ENCODE measurements at regions not wholly inside any gene's neighbourhood (a gene's known extent, or its start where the extent isn't known, plus 50 kb on each side); places are given as distances from the start of the nearest gene placed in this dataset.

DNA sequence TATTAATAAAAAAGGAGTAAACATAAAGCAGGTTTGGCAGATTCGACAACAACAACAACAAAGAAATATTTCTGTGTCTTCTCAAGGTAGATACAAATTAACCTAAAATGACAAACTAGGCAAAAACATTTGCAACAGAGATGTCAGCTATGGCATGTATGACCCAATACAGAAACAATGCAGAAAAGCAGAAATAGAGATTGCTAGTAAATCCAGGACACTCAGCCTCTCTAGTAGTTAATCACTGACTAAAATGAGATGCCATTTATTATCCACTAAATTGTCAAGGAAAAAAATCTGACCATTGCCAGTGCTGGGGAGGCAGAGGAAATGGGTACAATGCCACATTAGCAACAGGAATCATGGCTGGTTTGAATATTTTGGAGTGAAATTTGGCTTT, 250.5 kb downstream of the TEX29 start:
- Histone ChIP-seq H3K9me3 (no peaks in the 10 kb centered on the region), H3K36me3 (no peaks in the 10 kb centered on the region), H3K27me3 (no peaks in the 10 kb centered on the region), H3K27ac (no peak overlapping the region), H3K4me1 (ENCODE audit: control insufficient read depth in 1 of 2, insufficient read depth in 1 of 2, low read depth in 1 of 2, low read length in 1 of 2) (no peaks in the 10 kb centered on the region), H3K4me3 (ENCODE audit: low read depth in 1 of 2, low read length in 1 of 2) (no peak overlapping the region)
- TF ChIP-seq, protein P1, sequence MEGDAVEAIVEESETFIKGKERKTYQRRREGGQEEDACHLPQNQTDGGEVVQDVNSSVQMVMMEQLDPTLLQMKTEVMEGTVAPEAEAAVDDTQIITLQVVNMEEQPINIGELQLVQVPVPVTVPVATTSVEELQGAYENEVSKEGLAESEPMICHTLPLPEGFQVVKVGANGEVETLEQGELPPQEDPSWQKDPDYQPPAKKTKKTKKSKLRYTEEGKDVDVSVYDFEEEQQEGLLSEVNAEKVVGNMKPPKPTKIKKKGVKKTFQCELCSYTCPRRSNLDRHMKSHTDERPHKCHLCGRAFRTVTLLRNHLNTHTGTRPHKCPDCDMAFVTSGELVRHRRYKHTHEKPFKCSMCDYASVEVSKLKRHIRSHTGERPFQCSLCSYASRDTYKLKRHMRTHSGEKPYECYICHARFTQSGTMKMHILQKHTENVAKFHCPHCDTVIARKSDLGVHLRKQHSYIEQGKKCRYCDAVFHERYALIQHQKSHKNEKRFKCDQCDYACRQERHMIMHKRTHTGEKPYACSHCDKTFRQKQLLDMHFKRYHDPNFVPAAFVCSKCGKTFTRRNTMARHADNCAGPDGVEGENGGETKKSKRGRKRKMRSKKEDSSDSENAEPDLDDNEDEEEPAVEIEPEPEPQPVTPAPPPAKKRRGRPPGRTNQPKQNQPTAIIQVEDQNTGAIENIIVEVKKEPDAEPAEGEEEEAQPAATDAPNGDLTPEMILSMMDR (IDR thresholded peaks at IDR 0.05): no peak

- Histone ChIP-seq H3K36me3 (no peaks in the 10 kb centered on the region), H3K27me3 (no peaks in the 10 kb centered on the region), H3K27ac (no peak overlapping the region), H3K4me3 (ENCODE audit: low read depth in 1 of 2, low read length in 1 of 2) (no peak overlapping the region), H3K4me1 (ENCODE audit: control insufficient read depth in 1 of 2, insufficient read depth in 1 of 2, low read depth in 1 of 2, low read length in 1 of 2) (no peaks in the 10 kb centered on the region), H3K9me3 (no peaks in the 10 kb centered on the region)
- TF ChIP-seq, protein P1 (IDR thresholded peaks at IDR 0.05): no peak
These were observed 252.7 kb downstream of the TEX29 start for GRCh38 chr13:111572956-111573761.

GRCh38 chr13:111573801-111574200, 253.4 kb downstream of the TEX29 start:
- Histone ChIP-seq H3K4me3 (ENCODE audit: low read depth in 1 of 2, low read length in 1 of 2) (no peak overlapping the region), H3K27ac (no peak overlapping the region), H3K4me1 (ENCODE audit: control insufficient read depth in 1 of 2, insufficient read depth in 1 of 2, low read depth in 1 of 2, low read length in 1 of 2) (no peaks in the 10 kb centered on the region), H3K36me3 (no peaks in the 10 kb centered on the region), H3K9me3 (no peaks in the 10 kb centered on the region), H3K27me3 (no peaks in the 10 kb centered on the region)
- TF ChIP-seq, protein P1 (IDR thresholded peaks at IDR 0.05): no peak

GRCh38 chr13:111575276-111575675, 254.8 kb downstream of the TEX29 start:
- no peaks in the 10 kb centered on the region for H3K9me3 ChIP-seq
- TF ChIP-seq, protein P1 (IDR thresholded peaks at IDR 0.05): no peak

GRCh38 chr13:111575719-111576118, 255.3 kb downstream of the TEX29 start:
- Histone ChIP-seq H3K4me1 (ENCODE audit: control insufficient read depth in 1 of 2, insufficient read depth in 1 of 2, low read depth in 1 of 2, low read length in 1 of 2) (no peaks in the 10 kb centered on the region), H3K27ac (no peak overlapping the region), H3K9me3 (no peaks in the 10 kb centered on the region), H3K4me3 (ENCODE audit: low read depth in 1 of 2, low read length in 1 of 2) (no peak overlapping the region), H3K36me3 (no peaks in the 10 kb centered on the region), H3K27me3 (no peaks in the 10 kb centered on the region)
- TF ChIP-seq, protein P1 (IDR thresholded peaks at IDR 0.05): no peak

More at GRCh38 chr13:111575276-111575675, 254.8 kb downstream of the TEX29 start:
- no peaks in the 10 kb centered on the region for H3K36me3 ChIP-seq
- H3K4me1 ChIP-seq (ENCODE audit: control insufficient read depth in 1 of 2, insufficient read depth in 1 of 2, low read depth in 1 of 2, low read length in 1 of 2): no peaks in the 10 kb centered on the region
- no peaks in the 10 kb centered on the region for H3K27me3 ChIP-seq
- H3K27ac ChIP-seq: no peak overlapping the region
- H3K4me3 ChIP-seq (ENCODE audit: low read depth in 1 of 2, low read length in 1 of 2): no peak overlapping the region
